B cell (primary cell): ENCODE measurements at regions not wholly inside any gene's neighbourhood (a gene's known extent, or its start where the extent isn't known, plus 50 kb on each side); places are given as distances from the start of the nearest gene placed in this dataset.

Source experiments
- ATAC-seq: fragments of 200-7000 bp; cut with Tn5 transposase; one replicate; pipeline ENCODE4 v1.10.0; 2021; ENCODE audit warnings: low read depth, mild to moderate bottlenecking, moderate number of reproducible peaks, moderate library complexity
- CTCF ChIA-PET: fragments of 350-600 bp; sonication (Branson Sonifier 250); formaldehyde crosslinking; loops from one replicate; lab custom pipeline; 2021; ENCODE audit warnings: antibody characterized with exemption, inconsistent platforms; lab: Charles Lee
- POLR2A ChIA-PET: fragments of 350-600 bp; sonication (Branson Sonifier 250); formaldehyde crosslinking; loops from one replicate; lab custom pipeline; 2021; ENCODE audit warnings: antibody characterized with exemption; lab: Charles Lee
- DNase-seq: peaks from one replicate; pipeline ENCODE4 v3.0.0; 2013
- H2AFZ ChIP-seq: 2 replicates; pipeline ENCODE4 v1.6.1; 2012; ENCODE audit warnings: mild to moderate bottlenecking, low read depth, low read length; ENCODE audit not compliant: insufficient read depth, poor library complexity, severe bottlenecking
- H3K27ac ChIP-seq, 2 donors: 1 replicate in 1 of 2; 2 replicates in 1 of 2; pipeline ENCODE4 v1.5.1; 2012 to 2013; ENCODE audit warnings: low read length in 2 of 2, mild to moderate bottlenecking in 2 of 2, moderate library complexity in 1 of 2
- H3K27me3 ChIP-seq, 4 experiments: fragments of 200-600 bp in 1 of 4; sonication (generic) in 1 of 4; replicated peaks in 1 of 4; 1 replicate in 2 of 4; 2 replicates in 2 of 4; pipeline versions ENCODE4 v1.6.1 to v1.7.0; 2013 to 2016; ENCODE audit warnings: low read length in 3 of 4, mild to moderate bottlenecking in 2 of 4, mixed read lengths in 1 of 4, moderate library complexity in 1 of 4; ENCODE audit not compliant: insufficient read depth in 4 of 4, control insufficient read depth in 3 of 4; ENCODE audit errors: control extremely low read depth in 1 of 4
- H3K36me3 ChIP-seq, 2 experiments: replicated peaks in 1 of 2; 1 replicate in 1 of 2; 2 replicates in 1 of 2; pipeline versions ENCODE4 v1.6.1 to v1.7.1; 2013; ENCODE audit warnings: low read length in 1 of 2; ENCODE audit not compliant: insufficient read depth in 2 of 2, control insufficient read depth in 1 of 2; ENCODE audit errors: control extremely low read depth in 1 of 2, extremely low read depth in 1 of 2
- H3K4me1 ChIP-seq, 2 donors: fragments of 200-600 bp in 1 of 2; sonication (generic) in 1 of 2; 1 replicate in 1 of 2; 2 replicates in 1 of 2; pipeline versions ENCODE4 v1.5.1 to v1.6.1; 2013 to 2017; ENCODE audit warnings: low read length in 2 of 2; ENCODE audit not compliant: control insufficient read depth in 2 of 2, insufficient read depth in 2 of 2
- H3K4me2 ChIP-seq: replicated peaks from 2 replicates; pipeline ENCODE3; 2012; ENCODE audit warnings: mild to moderate bottlenecking, low read depth, low read length; ENCODE audit not compliant: poor library complexity, severe bottlenecking
- H3K4me3 ChIP-seq, 5 experiments: fragments of 200-600 bp in 1 of 5; sonication (generic) in 1 of 5; 1 replicate in 3 of 5; 2 replicates in 2 of 5; pipeline versions ENCODE4 v1.5.1 to v1.7.0; 2011 to 2016; ENCODE audit warnings: low read length in 4 of 5, mild to moderate bottlenecking in 4 of 5, low read depth in 2 of 5, control low read depth in 1 of 5, moderate library complexity in 1 of 5; ENCODE audit not compliant: insufficient read depth in 1 of 5; ENCODE audit errors: control extremely low read depth in 1 of 5, extremely low read depth in 1 of 5
- H3K79me2 ChIP-seq: fragments of 200-600 bp; sonication (generic); one replicate; pipeline ENCODE4 v1.6.0; 2016; ENCODE audit warnings: low read length; ENCODE audit not compliant: control insufficient read depth, insufficient read depth
- H3K9ac ChIP-seq: fragments of 200-600 bp; sonication (generic); 2 replicates; pipeline ENCODE4 v1.6.1; 2017; ENCODE audit warnings: mild to moderate bottlenecking, low read length, moderate library complexity
- H3K9me3 ChIP-seq, 3 donors: one replicate each; pipeline versions ENCODE4 v1.6.1 to v1.7.1; 2013; ENCODE audit warnings: low read length in 2 of 3; ENCODE audit not compliant: control insufficient read depth in 2 of 3, insufficient read depth in 1 of 3; ENCODE audit errors: control extremely low read depth in 1 of 3
- H4K20me1 ChIP-seq: 2 replicates; pipeline ENCODE4 v1.6.0; 2012; ENCODE audit warnings: mild to moderate bottlenecking, low read length; ENCODE audit not compliant: insufficient read depth, control insufficient read depth, poor library complexity, severe bottlenecking
- H3K27ac Mint-ChIP-seq: one replicate; pipeline ENCODE4 v1.8.0; 2021; ENCODE audit warnings: mixed read lengths
- H3K27me3 Mint-ChIP-seq: one replicate; pipeline ENCODE4 v1.8.0; 2021; ENCODE audit warnings: mixed read lengths
- H3K4me1 Mint-ChIP-seq: one replicate; pipeline ENCODE4 v1.8.0; 2021; ENCODE audit warnings: mixed read lengths
- H3K4me3 Mint-ChIP-seq: one replicate; pipeline ENCODE4 v1.8.0; 2021; ENCODE audit warnings: mixed read lengths
- H3K9me3 Mint-ChIP-seq: one replicate; pipeline ENCODE4 v1.8.0; 2022; ENCODE audit warnings: mixed read lengths; ENCODE audit not compliant: insufficient read depth
- CTCF ChIP-seq: fragments of 200-600 bp; IDR thresholded peaks from one replicate; pipeline ENCODE4 v1.8.0; 2022; ENCODE audit warnings: antibody characterized with exemption, mild to moderate bottlenecking
- EZH2 ChIP-seq: IDR thresholded peaks from 2 replicates; pipeline ENCODE4 v1.6.1; 2012; ENCODE audit warnings: borderline replicate concordance, low read depth, mild to moderate bottlenecking, moderate library complexity, low read length; ENCODE audit not compliant: insufficient read depth, poor library complexity, severe bottlenecking
- WGBS: methylation state at CpG from one replicate; pipeline ENCODE4 v1.1.5; 2013; ENCODE audit warnings: missing lambda C conversion rate; ENCODE audit not compliant: insufficient coverage; 5-methylcytosine and 5-hydroxymethylcytosine counted together
- intact Hi-C: fragments of 100-400 bp; cut with micrococcal nuclease; formaldehyde crosslinking; loops from one replicate; pipeline ENCODE4 v1.10.0; 2022

GRCh38 chr2:136225950-136226835 lies 108.2 kb upstream of the CXCR4 start:
- Mint-ChIP-seq H3K4me3 (peak overlapping the region; percentile 42), H3K27ac (peak overlapping the region; percentile 95), H3K9me3 (peaks cover 8% of the 10 kb centered on the region), H3K27me3 (no peaks in the 10 kb centered on the region), H3K4me1 (peaks cover 75% of the 10 kb centered on the region)
- Histone ChIP-seq H3K9me3 (no peaks in the 10 kb centered on the region), H3K4me1 (peaks cover 46 to 54% of the 10 kb centered on the region in 2 donors), H3K27me3 (no peaks in the 10 kb centered on the region), H3K27ac (peak overlapping the region; percentile 62 to 75), H3K36me3 (no peaks in the 10 kb centered on the region), H3K4me3 (no peak overlapping the region), H4K20me1 (no peaks in the 10 kb centered on the region), H3K79me2 (no peaks in the 10 kb centered on the region), H3K9ac (peak overlapping the region; percentile 13), H2AFZ (peak overlapping the region; percentile 47), H3K4me2 (peak overlapping the region; percentile 45)
- ATAC-seq (peak; percentile 84), DNase-seq (peak; percentile 88)
- CTCF ChIA-PET: interaction anchor here (0.6 to 9.0 kb wide), 21 partner anchors 10 to 290 kb away, joined by 3 to 97 read pairs (median 5); partner anchors contain the start of gene DARS1
- WGBS: 3% methylated on average over 7 of the region's 7 CpGs
- POLR2A ChIA-PET: interaction anchor here (0.9 to 4.5 kb wide), 17 partner anchors 8 to 158 kb away, joined by 3 to 66 read pairs (median 11); no protein-coding TSS in a partner anchor
- TF ChIP-seq EZH2 (no peak), CTCF (no peak)
- intact Hi-C loops: loop anchor here (1.0 kb wide), 4 partner anchors 12 to 156 kb away; no protein-coding TSS in a partner anchor

GRCh38 chr2:136223274-136223673 lies 105.3 kb upstream of the CXCR4 start:
- H3K9me3 ChIP-seq: no peaks in the 10 kb centered on the region
- no peaks in the 10 kb centered on the region for H4K20me1 ChIP-seq
- peak overlapping the region; percentile 60 for H3K27ac Mint-ChIP-seq
- H3K27ac ChIP-seq: no peak overlapping the region
- no peaks in the 10 kb centered on the region for H3K36me3 ChIP-seq
- H2AFZ ChIP-seq: no peak overlapping the region
- intact Hi-C loops: no loop called here
- H3K4me3 ChIP-seq: no peak overlapping the region
- no peak overlapping the region for H3K9ac ChIP-seq
- H3K27me3 Mint-ChIP-seq: no peaks in the 10 kb centered on the region
- no peak for ATAC-seq
- H3K79me2 ChIP-seq: no peaks in the 10 kb centered on the region
- DNase-seq: no peak
- WGBS: 88% methylated on average over 6 of the region's 7 CpGs
- H3K9me3 Mint-ChIP-seq: no peaks in the 10 kb centered on the region
- TF ChIP-seq EZH2: no peak
- TF ChIP-seq CTCF: no peak
- ChIA-PET CTCF (interaction anchor here (1.5 to 9.0 kb wide), 2 partner anchors 16 to 153 kb away, joined by 4 to 97 read pairs; no protein-coding TSS in a partner anchor), POLR2A (interaction anchor here (0.8 to 8.2 kb wide), 6 partner anchors 12 to 89 kb away, joined by 3 to 41 read pairs (median 6); no protein-coding TSS in a partner anchor)
- peaks cover 86% of the 10 kb centered on the region for H3K4me1 Mint-ChIP-seq
- no peaks in the 10 kb centered on the region for H3K27me3 ChIP-seq
- H3K4me1 ChIP-seq: peaks cover 63 to 74% of the 10 kb centered on the region in 2 donors
- H3K4me3 Mint-ChIP-seq: no peak overlapping the region
- no peak overlapping the region for H3K4me2 ChIP-seq
